Hepatic stellate cell (primary cell): ENCODE measurements at regions not wholly inside any gene's neighbourhood (a gene's known extent, or its start where the extent isn't known, plus 50 kb on each side); places are given as distances from the start of the nearest gene placed in this dataset.

Experiments used
- DNase-seq: peaks from one replicate; pipeline ENCODE4 v3.0.0; 2011; ENCODE audit warnings: low spot score

GRCh38 chr18:4851301-4851976 lies 345.6 kb downstream of the AKAIN1 start:
- DNase-seq: no peak

GRCh38 chr18:4847056-4847455 lies 350.0 kb downstream of the AKAIN1 start:
- DNase-seq: no peak

- no peak for DNase-seq
Measured at GRCh38 chr18:4844320-4844719, 352.7 kb downstream of the AKAIN1 start.

GRCh38 chr18:4843771-4844170 lies 353.3 kb downstream of the AKAIN1 start:
- DNase-seq: no peak

- DNase-seq: no peak
Measured at GRCh38 chr18:4842751-4843150, 354.3 kb downstream of the AKAIN1 start.

GRCh38 chr18:4842287-4842686 lies 354.8 kb downstream of the AKAIN1 start:
- no peak for DNase-seq

- DNase-seq: no peak
Measured at GRCh38 chr18:4839639-4840038, 357.4 kb downstream of the AKAIN1 start.

- no peak for DNase-seq
Measured at GRCh38 chr18:4836141-4836540, 360.9 kb downstream of the AKAIN1 start.

- DNase-seq: no peak
Measured at GRCh38 chr18:4831791-4832375, 365.2 kb downstream of the AKAIN1 start.

GRCh38 chr18:4831127-4831526 lies 365.9 kb downstream of the AKAIN1 start:
- no peak for DNase-seq

- DNase-seq: no peak
Measured at GRCh38 chr18:4823091-4823490, 368.0 kb upstream of the DLGAP1 start.

GRCh38 chr18:4821801-4822200 lies 366.7 kb upstream of the DLGAP1 start:
- DNase-seq: no peak

- DNase-seq: no peak
Measured at GRCh38 chr18:4817665-4818064, 362.6 kb upstream of the DLGAP1 start.

GRCh38 chr18:4813708-4814107 lies 358.6 kb upstream of the DLGAP1 start:
- DNase-seq: no peak

GRCh38 chr18:4808891-4809290 lies 353.8 kb upstream of the DLGAP1 start:
- no peak for DNase-seq

GRCh38 chr18:4807604-4808293 lies 352.6 kb upstream of the DLGAP1 start:
- DNase-seq: no peak

- no peak for DNase-seq
Measured at GRCh38 chr18:4806331-4806730, 351.2 kb upstream of the DLGAP1 start.

- no peak for DNase-seq
Measured at GRCh38 chr18:4802296-4802695, 347.2 kb upstream of the DLGAP1 start.

GRCh38 chr18:4801151-4801550 lies 346.0 kb upstream of the DLGAP1 start:
- DNase-seq: no peak

GRCh38 chr18:4797002-4797685 lies 342.0 kb upstream of the DLGAP1 start:
- DNase-seq: no peak

GRCh38 chr18:4789506-4789905 lies 334.4 kb upstream of the DLGAP1 start:
- no peak for DNase-seq

GRCh38 chr18:4781873-4782272 lies 326.8 kb upstream of the DLGAP1 start:
- no peak for DNase-seq

- no peak for DNase-seq
Measured at GRCh38 chr18:4765401-4765800, 310.3 kb upstream of the DLGAP1 start.
